Mammary epithelial cell (primary cell): ENCODE measurements at regions not wholly inside any gene's neighbourhood (a gene's known extent, or its start where the extent isn't known, plus 50 kb on each side); places are given as distances from the start of the nearest gene placed in this dataset.

Experiments used
- CTCF ChIP-seq, 2 donors: IDR thresholded peaks in 1 of 2; conservative IDR thresholded peaks in 1 of 2; 2 replicates each; pipeline ENCODE4 v1.5.1; 2011 to 2012; ENCODE audit warnings: inconsistent platforms in 2 of 2, low read length in 2 of 2, mild to moderate bottlenecking in 2 of 2, control low read depth in 1 of 2, low read depth in 1 of 2; ENCODE audit not compliant: insufficient read depth in 1 of 2; ENCODE audit errors: extremely low read depth in 1 of 2
- EZH2 ChIP-seq: IDR thresholded peaks from 2 replicates; pipeline ENCODE4 v1.6.1; 2012; ENCODE audit warnings: low read length, inconsistent platforms, borderline replicate concordance

GRCh38 chr10:106301146-106301545, 863.4 kb downstream of the SORCS1 start:
- no peak for TF ChIP-seq CTCF (conservative IDR thresholded peaks at IDR 0.05 in 1 of 2, IDR thresholded peaks at IDR 0.05 in 1 of 2; ENCODE audit: extremely low read depth in 1 of 2, insufficient read depth in 1 of 2, low read depth in 1 of 2, low read length in 2 of 2)
- no peak for TF ChIP-seq EZH2
